ELF-1 (cell line): ENCODE measurements at regions not wholly inside any gene's neighbourhood (a gene's known extent, or its start where the extent isn't known, plus 50 kb on each side); places are given as distances from the start of the nearest gene placed in this dataset.

Experiments
- DNase-seq: peaks from one replicate; pipeline ENCODE4 v3.0.0-alpha.2; 2016; ENCODE audit warnings: low read depth, low spot score

- no peak for DNase-seq
Observed at GRCh38 chr1:55935236-55935635, 644.1 kb downstream of the PLPP3 start.

- no peak for DNase-seq
Observed at GRCh38 chr1:55932402-55932801, 647.0 kb downstream of the PLPP3 start.

GRCh38 chr1:55931081-55931940 is 648.1 kb downstream of the PLPP3 start:
- no peak for DNase-seq

GRCh38 chr1:55929652-55930051 is 649.7 kb downstream of the PLPP3 start:
- DNase-seq, result no peak

- DNase-seq, result no peak
Observed at GRCh38 chr1:55928576-55928975, 650.8 kb downstream of the PLPP3 start.

- DNase-seq, result no peak
Observed at GRCh38 chr1:55927702-55928290, 651.6 kb downstream of the PLPP3 start.

GRCh38 chr1:55926906-55927471 is 652.4 kb downstream of the PLPP3 start:
- DNase-seq, result no peak

- no peak for DNase-seq
Observed at GRCh38 chr1:55916907-55917306, 662.5 kb downstream of the PLPP3 start.

- peak; percentile 5 for DNase-seq
Observed at GRCh38 chr1:55916481-55916880, 662.9 kb downstream of the PLPP3 start.

- no peak for DNase-seq
Observed at GRCh38 chr1:55913565-55913964, 665.8 kb downstream of the PLPP3 start.

GRCh38 chr1:55912438-55912837 is 666.9 kb downstream of the PLPP3 start:
- no peak for DNase-seq

GRCh38 chr1:55904541-55904940 is 674.8 kb downstream of the PLPP3 start:
- no peak for DNase-seq

- DNase-seq, result no peak
Observed at GRCh38 chr1:55898181-55898580, 681.2 kb downstream of the PLPP3 start.

GRCh38 chr1:55896210-55896609 is 681.0 kb upstream of the USP24 start:
- DNase-seq, result no peak

- no peak for DNase-seq
Observed at GRCh38 chr1:55894521-55894920, 679.4 kb upstream of the USP24 start.

GRCh38 chr1:55893155-55893554 is 678.0 kb upstream of the USP24 start:
- peak; percentile 25 for DNase-seq

GRCh38 chr1:55888685-55889317 is 673.6 kb upstream of the USP24 start:
- DNase-seq, result no peak

GRCh38 chr1:55886856-55887712 is 671.9 kb upstream of the USP24 start:
- no peak for DNase-seq

- DNase-seq, result no peak
Observed at GRCh38 chr1:55885619-55886018, 670.5 kb upstream of the USP24 start.

- no peak for DNase-seq
Observed at GRCh38 chr1:55882931-55883330, 667.8 kb upstream of the USP24 start.

- DNase-seq, result no peak
Observed at GRCh38 chr1:55879346-55879745, 664.2 kb upstream of the USP24 start.
